Esophagus muscularis mucosa (tissue), 4 donors: ENCODE measurements at regions not wholly inside any gene's neighbourhood (a gene's known extent, or its start where the extent isn't known, plus 50 kb on each side); places are given as distances from the start of the nearest gene placed in this dataset.

ENCODE experiments used
- CTCF ChIP-seq, 3 experiments: fragments of 200-600 bp in 2 of 3; fragments of 450-650 bp in 1 of 3; sonication (generic) in 2 of 3; IDR thresholded peaks; one replicate each; pipeline ENCODE4 v1.5.1; 2017 to 2019; ENCODE audit warnings: antibody characterized with exemption in 3 of 3, mild to moderate bottlenecking in 2 of 3, moderate library complexity in 1 of 3
- EP300 ChIP-seq: sonication (generic); formaldehyde crosslinking; IDR thresholded peaks from one replicate; pipeline ENCODE4 v1.6.1; 2017; ENCODE audit warnings: antibody characterized with exemption
- POLR2A ChIP-seq: fragments of 450-650 bp; IDR thresholded peaks from one replicate; pipeline ENCODE4 v1.6.1; 2017; ENCODE audit warnings: antibody characterized with exemption, moderate library complexity, mild to moderate bottlenecking, low read depth
- POLR2AphosphoS5 ChIP-seq, 2 donors: sonication (generic); formaldehyde crosslinking; IDR thresholded peaks; one replicate each; pipeline ENCODE4 v1.6.1; 2017; ENCODE audit warnings: antibody characterized with exemption in 2 of 2

GRCh38 chr6:153424719-153425400 is 293.8 kb upstream of the RGS17 start:
- TF ChIP-seq POLR2A (no peak), CTCF (IDR thresholded peaks at IDR 0.05) (no peak), EP300 (no peak), POLR2AphosphoS5 (IDR thresholded peaks at IDR 0.05) (no peak)
